CD4-positive, alpha-beta T cell treated with Interleukin-21 for 1 hour (primary cell): ENCODE measurements at regions not wholly inside any gene's neighbourhood (a gene's known extent, or its start where the extent isn't known, plus 50 kb on each side); places are given as distances from the start of the nearest gene placed in this dataset.
"Not testable (repeated sequence)": the region's sequence is repeated elsewhere in the genome, so short reads cannot be mapped to it uniquely, and the experiment has no call there.

Experiments used
- DNase-seq: peaks from one replicate; pipeline ENCODE4 v3.0.0-alpha.2; 2020

- no peak for DNase-seq
These were observed 153.2 kb downstream of the C12orf75 start for GRCh38 chr12:105483691-105484090.

GRCh38 chr12:105485321-105485910 lies 154.9 kb downstream of the C12orf75 start:
- no peak for DNase-seq

- DNase-seq = no peak
These were observed 155.4 kb downstream of the C12orf75 start for GRCh38 chr12:105485921-105486320.

- DNase-seq = no peak
These were observed 157.5 kb downstream of the C12orf75 start for GRCh38 chr12:105487963-105488362.

GRCh38 chr12:105492591-105493545 lies 162.4 kb downstream of the C12orf75 start:
- no peak for DNase-seq

GRCh38 chr12:105499205-105499604 lies 168.7 kb downstream of the C12orf75 start:
- DNase-seq = no peak

- not testable (repeated sequence) for DNase-seq
These were observed 170.2 kb downstream of the C12orf75 start for GRCh38 chr12:105500676-105501075.

GRCh38 chr12:105502426-105502930 lies 172.0 kb downstream of the C12orf75 start:
- DNase-seq = no peak

GRCh38 chr12:105503619-105504018 lies 173.1 kb downstream of the C12orf75 start:
- DNase-seq = no peak

- no peak for DNase-seq
These were observed 173.8 kb downstream of the C12orf75 start for GRCh38 chr12:105504286-105504685.

- DNase-seq = no peak
These were observed 176.3 kb downstream of the C12orf75 start for GRCh38 chr12:105506678-105507310.

- DNase-seq = no peak
These were observed 177.0 kb downstream of the C12orf75 start for GRCh38 chr12:105507311-105508038.

- no peak for DNase-seq
These were observed 177.6 kb downstream of the C12orf75 start for GRCh38 chr12:105508096-105508495.

- no peak for DNase-seq
These were observed 180.0 kb downstream of the C12orf75 start for GRCh38 chr12:105510526-105510925.

- DNase-seq = not testable (repeated sequence)
These were observed 182.4 kb downstream of the C12orf75 start for GRCh38 chr12:105512861-105513260.

GRCh38 chr12:105522166-105522825 lies 191.8 kb downstream of the C12orf75 start:
- DNase-seq = no peak

GRCh38 chr12:105523164-105524057 lies 192.9 kb downstream of the C12orf75 start:
- DNase-seq = no peak

GRCh38 chr12:105524961-105525360 lies 194.5 kb downstream of the C12orf75 start:
- DNase-seq = no peak

- DNase-seq = no peak
These were observed 203.6 kb downstream of the C12orf75 start for GRCh38 chr12:105534068-105534467.

GRCh38 chr12:105535033-105535432 lies 204.5 kb downstream of the C12orf75 start:
- DNase-seq = not testable (repeated sequence)

- no peak for DNase-seq
These were observed 208.4 kb downstream of the C12orf75 start for GRCh38 chr12:105538880-105539279.
